HG02588 (cell line): ENCODE measurements at regions not wholly inside any gene's neighbourhood (a gene's known extent, or its start where the extent isn't known, plus 50 kb on each side); places are given as distances from the start of the nearest gene placed in this dataset.
"Not testable (repeated sequence)": the region's sequence is repeated elsewhere in the genome, so short reads cannot be mapped to it uniquely, and the experiment has no call there.

ENCODE experiments used
- ATAC-seq: cut with Tn5 transposase; IDR thresholded peaks from one replicate; pipeline ENCODE4 v1.9.1; 2021; ENCODE audit warnings: mild to moderate bottlenecking, moderate library complexity; ENCODE audit not compliant: unreplicated experiment

- no peak for ATAC-seq
These were observed 215.3 kb downstream of the MEX3B start for GRCh38 chr15:81830520-81830919.

- no peak for ATAC-seq
These were observed 215.9 kb downstream of the MEX3B start for GRCh38 chr15:81829918-81830317.

- no peak for ATAC-seq
These were observed 217.7 kb downstream of the MEX3B start for GRCh38 chr15:81828135-81828534.

- no peak for ATAC-seq
These were observed 220.7 kb downstream of the MEX3B start for GRCh38 chr15:81825136-81825535.

GRCh38 chr15:81822587-81822986 lies 223.2 kb downstream of the MEX3B start:
- not testable (repeated sequence) for ATAC-seq

- no peak for ATAC-seq
These were observed 225.7 kb downstream of the MEX3B start for GRCh38 chr15:81819924-81820635.

- ATAC-seq, result no peak
These were observed 230.8 kb downstream of the MEX3B start for GRCh38 chr15:81814882-81815455.

- ATAC-seq, result no peak
These were observed 232.6 kb downstream of the MEX3B start for GRCh38 chr15:81813215-81813614.

GRCh38 chr15:81812456-81812855 lies 233.4 kb downstream of the MEX3B start:
- no peak for ATAC-seq

GRCh38 chr15:81811736-81812135 lies 234.1 kb downstream of the MEX3B start:
- ATAC-seq, result no peak

- ATAC-seq, result no peak
These were observed 236.3 kb downstream of the MEX3B start for GRCh38 chr15:81809543-81809942.

- no peak for ATAC-seq
These were observed 238.0 kb downstream of the MEX3B start for GRCh38 chr15:81807806-81808205.

- ATAC-seq, result no peak
These were observed 238.6 kb downstream of the MEX3B start for GRCh38 chr15:81807186-81807585.

- ATAC-seq, result no peak
These were observed 249.9 kb downstream of the MEX3B start for GRCh38 chr15:81795899-81796298.

- ATAC-seq, result no peak
These were observed 253.2 kb downstream of the MEX3B start for GRCh38 chr15:81792646-81793045.

- not testable (repeated sequence) for ATAC-seq
These were observed 254.5 kb downstream of the MEX3B start for GRCh38 chr15:81791322-81791721.

GRCh38 chr15:81789403-81789802 lies 256.4 kb downstream of the MEX3B start:
- no peak for ATAC-seq

- ATAC-seq, result no peak
These were observed 259.0 kb downstream of the MEX3B start for GRCh38 chr15:81786776-81787175.

- no peak for ATAC-seq
These were observed 260.1 kb downstream of the MEX3B start for GRCh38 chr15:81785679-81786078.

GRCh38 chr15:81785181-81785580 lies 260.6 kb downstream of the MEX3B start:
- ATAC-seq, result no peak

GRCh38 chr15:81784751-81785150 lies 261.1 kb downstream of the MEX3B start:
- ATAC-seq, result no peak

GRCh38 chr15:81783586-81783985 lies 262.2 kb downstream of the MEX3B start:
- ATAC-seq, result no peak

- ATAC-seq, result no peak
These were observed 262.7 kb downstream of the MEX3B start for GRCh38 chr15:81783076-81783475.
